GM12875 (cell line): ENCODE measurements at regions not wholly inside any gene's neighbourhood (a gene's known extent, or its start where the extent isn't known, plus 50 kb on each side); places are given as distances from the start of the nearest gene placed in this dataset.

Source experiments
- H3K4me3 ChIP-seq: one replicate; pipeline ENCODE4 v1.5.1; 2011; ENCODE audit warnings: low read depth, low read length, control low read depth
- TF ChIP-seq, protein P1 (sequence below): IDR thresholded peaks from 2 replicates; pipeline ENCODE4 v1.5.1; 2011; ENCODE audit warnings: low read depth, mild to moderate bottlenecking, control low read depth, inconsistent platforms, low read length, moderate library complexity, borderline replicate concordance; ENCODE audit not compliant: insufficient read depth

DNA sequence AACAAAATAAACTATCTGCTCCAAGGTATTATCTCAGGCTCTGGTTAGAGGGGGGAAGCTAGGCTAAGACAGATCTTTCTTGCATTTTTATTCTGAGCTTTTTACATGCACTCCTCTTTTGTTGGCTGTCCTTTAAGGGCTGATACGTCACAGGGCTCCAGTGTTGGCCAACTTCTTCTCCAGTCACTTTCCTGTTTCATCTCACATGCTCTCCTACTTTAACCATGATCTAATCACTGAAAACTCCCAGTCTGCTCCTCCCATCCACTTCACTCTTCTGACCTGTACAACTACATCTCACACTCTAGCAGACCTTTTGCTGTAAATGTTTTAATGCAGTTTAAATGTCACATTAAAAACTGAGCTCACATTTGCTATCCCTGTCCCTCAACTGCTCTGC is 510.0 kb upstream of the KLF12 start:
- TF ChIP-seq, protein P1, sequence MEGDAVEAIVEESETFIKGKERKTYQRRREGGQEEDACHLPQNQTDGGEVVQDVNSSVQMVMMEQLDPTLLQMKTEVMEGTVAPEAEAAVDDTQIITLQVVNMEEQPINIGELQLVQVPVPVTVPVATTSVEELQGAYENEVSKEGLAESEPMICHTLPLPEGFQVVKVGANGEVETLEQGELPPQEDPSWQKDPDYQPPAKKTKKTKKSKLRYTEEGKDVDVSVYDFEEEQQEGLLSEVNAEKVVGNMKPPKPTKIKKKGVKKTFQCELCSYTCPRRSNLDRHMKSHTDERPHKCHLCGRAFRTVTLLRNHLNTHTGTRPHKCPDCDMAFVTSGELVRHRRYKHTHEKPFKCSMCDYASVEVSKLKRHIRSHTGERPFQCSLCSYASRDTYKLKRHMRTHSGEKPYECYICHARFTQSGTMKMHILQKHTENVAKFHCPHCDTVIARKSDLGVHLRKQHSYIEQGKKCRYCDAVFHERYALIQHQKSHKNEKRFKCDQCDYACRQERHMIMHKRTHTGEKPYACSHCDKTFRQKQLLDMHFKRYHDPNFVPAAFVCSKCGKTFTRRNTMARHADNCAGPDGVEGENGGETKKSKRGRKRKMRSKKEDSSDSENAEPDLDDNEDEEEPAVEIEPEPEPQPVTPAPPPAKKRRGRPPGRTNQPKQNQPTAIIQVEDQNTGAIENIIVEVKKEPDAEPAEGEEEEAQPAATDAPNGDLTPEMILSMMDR: no peak
- H3K4me3 ChIP-seq: no peak overlapping the region

GRCh38 chr13:74641586-74641985 is 507.4 kb upstream of the KLF12 start:
- no peak overlapping the region for H3K4me3 ChIP-seq
- TF ChIP-seq, protein P1: no peak

GRCh38 chr13:74633734-74634133 is 499.5 kb upstream of the KLF12 start:
- TF ChIP-seq, protein P1: no peak
- no peak overlapping the region for H3K4me3 ChIP-seq

GRCh38 chr13:74629985-74630384 is 495.8 kb upstream of the KLF12 start:
- H3K4me3 ChIP-seq: no peak overlapping the region
- TF ChIP-seq, protein P1: no peak

DNA sequence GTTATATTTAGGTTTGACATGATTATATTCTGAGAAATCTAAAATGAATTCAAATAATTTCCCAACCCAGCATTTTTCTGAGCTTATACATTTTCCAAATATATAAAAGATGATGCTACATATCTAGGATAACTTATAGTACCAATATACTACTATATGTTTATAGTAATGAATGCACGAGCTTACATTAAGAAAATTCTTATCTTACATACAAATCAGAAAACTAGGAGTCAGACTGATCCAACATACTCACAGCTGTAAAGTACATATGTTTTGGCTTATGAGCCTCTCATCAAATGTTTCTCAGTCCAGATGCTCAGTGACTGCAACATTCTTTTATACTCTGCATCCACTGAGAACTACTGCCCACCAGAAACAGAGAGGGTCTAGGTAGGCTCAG is 491.3 kb upstream of the KLF12 start:
- TF ChIP-seq, protein P1: no peak
- H3K4me3 ChIP-seq: no peak overlapping the region

DNA sequence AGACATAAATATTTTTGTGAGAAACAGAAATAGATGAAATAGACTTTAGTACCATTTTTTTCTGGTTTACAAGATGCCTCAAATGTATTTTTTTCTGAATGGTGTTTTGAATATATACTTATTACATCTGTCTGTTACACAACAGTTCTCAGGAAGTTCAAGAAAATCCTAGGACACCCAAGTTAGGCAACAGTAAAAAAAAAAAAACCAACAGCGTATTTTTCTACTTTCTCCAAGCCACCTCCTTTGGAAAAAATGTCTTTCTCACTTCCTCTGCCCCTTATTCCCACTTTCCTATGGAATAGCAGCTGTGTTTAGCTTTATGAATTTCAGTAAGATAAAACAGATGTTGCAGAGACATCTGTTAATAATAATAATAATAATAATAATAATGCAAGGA is 489.6 kb upstream of the KLF12 start:
- TF ChIP-seq, protein P1: no peak
- no peak overlapping the region for H3K4me3 ChIP-seq

DNA sequence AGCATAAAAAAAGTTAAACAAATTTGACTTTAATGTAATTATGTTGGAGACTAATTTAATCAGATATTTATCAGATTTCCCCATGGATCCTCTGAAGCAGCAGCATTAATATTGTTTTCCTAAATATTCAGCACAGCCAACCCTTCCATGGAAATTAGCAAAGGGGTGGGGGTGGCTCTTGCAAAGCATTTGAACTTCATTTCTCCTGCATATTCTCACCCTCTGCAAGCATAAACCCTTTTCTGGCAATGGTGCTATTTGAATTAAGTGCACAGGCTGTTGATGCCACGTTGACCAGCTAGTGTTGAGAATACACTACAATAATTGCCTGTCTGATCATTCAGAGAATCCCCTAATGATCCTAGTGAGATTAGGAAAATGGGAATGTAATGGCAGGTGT is 488.1 kb upstream of the KLF12 start:
- no peak overlapping the region for H3K4me3 ChIP-seq
- TF ChIP-seq, protein P1: no peak
